ENCODE measurements at regions not wholly inside any gene's neighbourhood (a gene's known extent, or its start where the extent isn't known, plus 50 kb on each side); places are given as distances from the start of the nearest gene placed in this dataset.

DNA sequence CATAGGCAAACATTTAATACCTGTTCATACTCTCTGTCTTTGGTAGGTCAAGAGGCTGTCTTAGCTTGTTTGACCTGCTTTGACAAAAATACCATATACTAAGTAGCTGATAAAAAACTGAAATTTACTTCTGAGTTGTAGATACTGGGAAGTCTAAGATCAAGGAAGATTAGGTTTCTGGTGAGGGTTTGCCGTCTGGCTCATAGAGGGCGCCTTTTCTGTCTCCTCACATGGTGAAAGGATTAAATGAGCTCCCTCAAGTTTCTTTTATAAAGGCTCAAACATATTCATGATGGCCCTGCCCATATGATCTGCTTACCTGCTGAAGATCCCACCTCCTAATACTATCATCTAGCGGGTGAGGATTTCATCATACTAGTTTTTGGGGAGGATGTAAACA is 1076.1 kb upstream of the NCAM2 start:
- TF ChIP-seq SUZ12 (IDR thresholded peaks at IDR 0.05; ENCODE audit: extremely low read depth, insufficient read depth, insufficient read length), result no peak
- no peak for TF ChIP-seq YY1 (IDR thresholded peaks at IDR 0.05; ENCODE audit: insufficient read depth, insufficient read length)

Measured in NT2/D1 (cell line).